GM12878 (cell line): ENCODE measurements at regions not wholly inside any gene's neighbourhood (a gene's known extent, or its start where the extent isn't known, plus 50 kb on each side); places are given as distances from the start of the nearest gene placed in this dataset.

Source experiments
- ATAC-seq: fragments of 200-7000 bp; cut with Tn5 transposase; 3 replicates; pipeline ENCODE4 v1.9.1; 2020; ENCODE audit warnings: mild to moderate bottlenecking, moderate library complexity
- BruUV-seq: library from RNA; stranded (reverse); fragments of 400-500 nt; replicated peaks from 2 replicates; lab custom pipeline; 2021; lab: Mats Ljungman, UMichigan
- CTCF ChIA-PET: fragments of 300-600 bp; sonication (Branson Sonifier 250); formaldehyde crosslinking; extraction: SDS; loops from one replicate; lab custom pipeline; 2021; ENCODE audit warnings: inconsistent platforms; lab: Yijun Ruan, JAX
- POLR2A ChIA-PET: fragments of 350-600 bp; formaldehyde crosslinking; extraction: SDS; loops from one replicate; lab custom pipeline; 2021; ENCODE audit warnings: inconsistent platforms; lab: Charles Lee
- RAD21 ChIA-PET: fragments of 300-600 bp; sonication (Branson Sonifier 250); formaldehyde crosslinking; loops from one replicate; lab custom pipeline; 2023; ENCODE audit warnings: antibody characterized with exemption; ENCODE audit not compliant: unreplicated experiment; lab: Charles Lee
- SMC1A ChIA-PET: fragments of 300-600 bp; sonication (Branson Sonifier 250); formaldehyde crosslinking; loops from one replicate; lab custom pipeline; 2023; ENCODE audit not compliant: unreplicated experiment, uncharacterized antibody; lab: Charles Lee
- DNase-seq: peaks from one replicate; pipeline ENCODE4 v3.0.0-alpha.2; 2011; ENCODE audit warnings: low read depth, low spot score
- FAIRE-seq: peaks from 3 replicates; lab custom pipeline; 2011; peaks lifted over from hg19 to GRCh38; lab: Jason Lieb, UNC
- H2AFZ ChIP-seq: 2 replicates; pipeline ENCODE4 v1.6.0; 2011; ENCODE audit warnings: low read depth, low read length, control low read depth; ENCODE audit not compliant: control insufficient read depth
- H3K27ac ChIP-seq: 2 replicates; pipeline ENCODE4 v1.5.1; 2011; ENCODE audit warnings: control low read depth; ENCODE audit not compliant: control insufficient read depth, insufficient read depth
- H3K27me3 ChIP-seq, 2 experiments: replicated peaks in 1 of 2; 2 replicates each; pipeline versions ENCODE4 v1.6.0 to v1.6.1; 2011; ENCODE audit warnings: low read length in 1 of 2; ENCODE audit not compliant: control insufficient read depth in 2 of 2, insufficient read depth in 2 of 2
- H3K36me3 ChIP-seq, 2 experiments: 2 replicates each; pipeline ENCODE4 v1.5.1; 2011; ENCODE audit warnings: low read length in 1 of 2; ENCODE audit not compliant: control insufficient read depth in 2 of 2, insufficient read depth in 2 of 2
- H3K4me1 ChIP-seq: 2 replicates; pipeline ENCODE4 v1.6.1; 2011; ENCODE audit warnings: mild to moderate bottlenecking, low read length, moderate library complexity, mixed read lengths; ENCODE audit not compliant: control insufficient read depth, insufficient read depth
- H3K4me2 ChIP-seq: 2 replicates; pipeline ENCODE4 v1.6.0; 2011; ENCODE audit warnings: control low read depth; ENCODE audit not compliant: control insufficient read depth, insufficient read depth
- H3K4me3 ChIP-seq: fragments of 200-600 bp; sonication (generic); 2 replicates; pipeline ENCODE4 v1.5.1; 2016
- H3K79me2 ChIP-seq: 2 replicates; pipeline ENCODE4 v1.6.0; 2011; ENCODE audit warnings: low read length; ENCODE audit not compliant: control insufficient read depth, insufficient read depth
- H3K9ac ChIP-seq: 2 replicates; pipeline ENCODE4 v1.8.0; 2011; ENCODE audit warnings: low read length, control low read depth, mixed read lengths; ENCODE audit not compliant: control insufficient read depth, insufficient read depth
- H3K9me3 ChIP-seq: replicated peaks from 3 replicates; pipeline ENCODE4 v1.5.1; 2011; ENCODE audit warnings: mild to moderate bottlenecking, low read length; ENCODE audit not compliant: control insufficient read depth, insufficient read depth
- H4K20me1 ChIP-seq: 2 replicates; pipeline ENCODE4 v1.6.0; 2011; ENCODE audit not compliant: control insufficient read depth, insufficient read depth
- CBFB ChIP-seq: IDR thresholded peaks from 2 replicates; pipeline ENCODE4 v1.6.1; 2016; ENCODE audit warnings: antibody characterized with exemption, low read depth
- JUNB ChIP-seq: IDR thresholded peaks from 2 replicates; pipeline ENCODE4 v1.6.1; 2016; ENCODE audit warnings: antibody characterized with exemption, mild to moderate bottlenecking
- JUND ChIP-seq: IDR thresholded peaks from 2 replicates; pipeline ENCODE4 v1.6.1; 2012; ENCODE audit warnings: low read depth, mild to moderate bottlenecking, low read length, improper control_type of control experiment, moderate library complexity
- NFIC ChIP-seq: IDR thresholded peaks from 2 replicates; pipeline ENCODE4 v1.6.1; 2012; ENCODE audit warnings: low read depth, mild to moderate bottlenecking, inconsistent platforms, low read length, moderate library complexity
- NFYB ChIP-seq: IDR thresholded peaks from 2 replicates; pipeline ENCODE4 v1.6.1; 2011; ENCODE audit warnings: low read depth, mild to moderate bottlenecking, low read length, improper control_type of control experiment, moderate library complexity; ENCODE audit not compliant: insufficient read depth
- RAD51 ChIP-seq: fragments of 450-650 bp; IDR thresholded peaks from 2 replicates; pipeline ENCODE4 v1.6.1; 2016; ENCODE audit warnings: moderate library complexity, mild to moderate bottlenecking, inconsistent platforms
- RELB ChIP-seq: fragments of 450-650 bp; IDR thresholded peaks from 2 replicates; pipeline ENCODE4 v1.6.1; 2017; ENCODE audit warnings: low read depth, mild to moderate bottlenecking, moderate library complexity
- TBL1XR1 ChIP-seq: IDR thresholded peaks from 2 replicates; pipeline ENCODE4 v1.6.1; 2012; ENCODE audit warnings: low read depth, low read length, improper control_type of control experiment
- YY1 ChIP-seq: IDR thresholded peaks from 2 replicates; pipeline ENCODE4 v1.6.1; 2011; ENCODE audit warnings: low read depth, mild to moderate bottlenecking, low read length
- ZBED1 ChIP-seq: IDR thresholded peaks from 2 replicates; pipeline ENCODE4 v1.6.1; 2016; ENCODE audit warnings: borderline replicate concordance
- ZNF207 ChIP-seq: fragments of 450-650 bp; IDR thresholded peaks from 2 replicates; pipeline ENCODE4 v1.6.1; 2014; ENCODE audit warnings: antibody characterized with exemption, mild to moderate bottlenecking, borderline replicate concordance
- ZNF384 ChIP-seq: IDR thresholded peaks from 2 replicates; pipeline ENCODE4 v1.6.1; 2012; ENCODE audit warnings: low read depth, mild to moderate bottlenecking, low read length, improper control_type of control experiment, borderline replicate concordance
- WGBS: methylation state at CpG from one replicate; pipeline ENCODE4 v1.1.6; 2016; ENCODE audit warnings: low lambda C conversion rate; ENCODE audit not compliant: insufficient replicate concordance, insufficient coverage; ENCODE audit errors: missing lambda C conversion rate; 5-methylcytosine and 5-hydroxymethylcytosine counted together
- in situ Hi-C: fragments of 300-500 bp; cut with MboI; formaldehyde crosslinking; loops from 9 replicates; pipeline ENCODE4 v1.14.3; 2018; ENCODE audit warnings: mixed read lengths
- intact Hi-C: fragments of 100-400 bp; cut with micrococcal nuclease; formaldehyde crosslinking; loops from one replicate; pipeline ENCODE4 v1.14.2; 2022; ENCODE audit not compliant: unreplicated experiment
- TF ChIP-seq, protein P1 (sequence below): fragments of 450-650 bp; IDR thresholded peaks from 2 replicates; pipeline ENCODE4 v1.6.1; 2017; ENCODE audit warnings: mild to moderate bottlenecking
- TF ChIP-seq, protein P2 (sequence below): fragments of 450-650 bp; IDR thresholded peaks from 2 replicates; pipeline ENCODE4 v1.6.1; 2017; ENCODE audit warnings: antibody characterized with exemption, mild to moderate bottlenecking, moderate library complexity

- no peak for TF ChIP-seq RELB
- TF ChIP-seq, protein P1, sequence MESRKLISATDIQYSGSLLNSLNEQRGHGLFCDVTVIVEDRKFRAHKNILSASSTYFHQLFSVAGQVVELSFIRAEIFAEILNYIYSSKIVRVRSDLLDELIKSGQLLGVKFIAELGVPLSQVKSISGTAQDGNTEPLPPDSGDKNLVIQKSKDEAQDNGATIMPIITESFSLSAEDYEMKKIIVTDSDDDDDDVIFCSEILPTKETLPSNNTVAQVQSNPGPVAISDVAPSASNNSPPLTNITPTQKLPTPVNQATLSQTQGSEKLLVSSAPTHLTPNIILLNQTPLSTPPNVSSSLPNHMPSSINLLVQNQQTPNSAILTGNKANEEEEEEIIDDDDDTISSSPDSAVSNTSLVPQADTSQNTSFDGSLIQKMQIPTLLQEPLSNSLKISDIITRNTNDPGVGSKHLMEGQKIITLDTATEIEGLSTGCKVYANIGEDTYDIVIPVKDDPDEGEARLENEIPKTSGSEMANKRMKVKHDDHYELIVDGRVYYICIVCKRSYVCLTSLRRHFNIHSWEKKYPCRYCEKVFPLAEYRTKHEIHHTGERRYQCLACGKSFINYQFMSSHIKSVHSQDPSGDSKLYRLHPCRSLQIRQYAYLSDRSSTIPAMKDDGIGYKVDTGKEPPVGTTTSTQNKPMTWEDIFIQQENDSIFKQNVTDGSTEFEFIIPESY = no peak
- TF ChIP-seq, all 136 proteins: peak for 0
Measured at GRCh38 chr9:68619636-68620035, 79.0 kb upstream of the TMEM252 start (continued).

DNA sequence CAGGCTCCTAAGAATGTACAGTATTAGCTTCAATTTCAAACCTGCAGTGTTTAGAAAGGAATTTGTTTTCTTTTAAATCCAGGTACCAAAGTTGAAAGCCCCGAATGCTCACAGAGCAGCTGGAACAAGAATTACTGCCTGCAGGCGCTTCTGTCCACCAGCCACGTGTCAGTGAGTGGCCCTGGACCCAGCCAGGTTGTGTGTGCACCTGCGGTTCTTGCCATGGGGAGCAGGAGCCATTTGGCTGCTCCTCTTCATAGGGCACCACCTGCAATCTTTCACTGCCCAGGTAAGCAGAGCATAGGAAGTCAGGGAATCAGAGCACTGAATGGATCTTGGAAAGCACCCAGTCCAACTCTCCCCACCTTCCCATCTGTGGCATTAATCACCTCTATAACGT, 79.5 kb upstream of the PIP5K1B start:
- no peak for TF ChIP-seq CBFB
- no peak for TF ChIP-seq RAD51
- TF ChIP-seq, protein P2, sequence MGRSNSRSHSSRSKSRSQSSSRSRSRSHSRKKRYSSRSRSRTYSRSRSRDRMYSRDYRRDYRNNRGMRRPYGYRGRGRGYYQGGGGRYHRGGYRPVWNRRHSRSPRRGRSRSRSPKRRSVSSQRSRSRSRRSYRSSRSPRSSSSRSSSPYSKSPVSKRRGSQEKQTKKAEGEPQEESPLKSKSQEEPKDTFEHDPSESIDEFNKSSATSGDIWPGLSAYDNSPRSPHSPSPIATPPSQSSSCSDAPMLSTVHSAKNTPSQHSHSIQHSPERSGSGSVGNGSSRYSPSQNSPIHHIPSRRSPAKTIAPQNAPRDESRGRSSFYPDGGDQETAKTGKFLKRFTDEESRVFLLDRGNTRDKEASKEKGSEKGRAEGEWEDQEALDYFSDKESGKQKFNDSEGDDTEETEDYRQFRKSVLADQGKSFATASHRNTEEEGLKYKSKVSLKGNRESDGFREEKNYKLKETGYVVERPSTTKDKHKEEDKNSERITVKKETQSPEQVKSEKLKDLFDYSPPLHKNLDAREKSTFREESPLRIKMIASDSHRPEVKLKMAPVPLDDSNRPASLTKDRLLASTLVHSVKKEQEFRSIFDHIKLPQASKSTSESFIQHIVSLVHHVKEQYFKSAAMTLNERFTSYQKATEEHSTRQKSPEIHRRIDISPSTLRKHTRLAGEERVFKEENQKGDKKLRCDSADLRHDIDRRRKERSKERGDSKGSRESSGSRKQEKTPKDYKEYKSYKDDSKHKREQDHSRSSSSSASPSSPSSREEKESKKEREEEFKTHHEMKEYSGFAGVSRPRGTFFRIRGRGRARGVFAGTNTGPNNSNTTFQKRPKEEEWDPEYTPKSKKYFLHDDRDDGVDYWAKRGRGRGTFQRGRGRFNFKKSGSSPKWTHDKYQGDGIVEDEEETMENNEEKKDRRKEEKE = no peak
- no peak for TF ChIP-seq NFYB
- TF ChIP-seq JUND = no peak
- TF ChIP-seq ZNF384 = no peak
- no peak for TF ChIP-seq ZBED1
- no peak for TF ChIP-seq ZNF207
- TF ChIP-seq NFIC = no peak
- no peak for TF ChIP-seq JUNB
- no peak for TF ChIP-seq TBL1XR1
- no peak for TF ChIP-seq YY1
- Histone ChIP-seq H3K4me1 (no peaks in the 10 kb centered on the region), H3K4me3 (no peak overlapping the region), H3K27ac (no peak overlapping the region), H3K79me2 (no peaks in the 10 kb centered on the region), H2AFZ (no peak overlapping the region), H3K36me3 (no peaks in the 10 kb centered on the region), H3K27me3 (no peaks in the 10 kb centered on the region; a peak in 1 of 4 replicates), H3K9me3 (no peaks in the 10 kb centered on the region), H3K9ac (no peak overlapping the region), H3K4me2 (no peak overlapping the region), H4K20me1 (no peaks in the 10 kb centered on the region)
- 9% methylated on average over 5 of the region's 5 CpGs for WGBS
- no peak for ATAC-seq
- RAD21 ChIA-PET = no interaction called here
- no peak for DNase-seq
- CTCF ChIA-PET = no interaction called here
- no TSS peak for BruUV-seq
- SMC1A ChIA-PET = interaction anchor here (1.0 to 1.1 kb wide), 2 partner anchors 9 to 11 kb away, joined by 3 to 5 read pairs; no protein-coding TSS in a partner anchor
- in situ Hi-C loops (loop anchor here (25.0 kb wide), 2 partner anchors 88 to 1787 kb away; partner anchors contain the start of genes KLF9 and TMEM252), intact Hi-C loops (no loop called here)
- POLR2A ChIA-PET = no interaction called here
- FAIRE-seq = no peak
